ENCODE measurements at regions not wholly inside any gene's neighbourhood (a gene's known extent, or its start where the extent isn't known, plus 50 kb on each side); places are given as distances from the start of the nearest gene placed in this dataset.

DNA sequence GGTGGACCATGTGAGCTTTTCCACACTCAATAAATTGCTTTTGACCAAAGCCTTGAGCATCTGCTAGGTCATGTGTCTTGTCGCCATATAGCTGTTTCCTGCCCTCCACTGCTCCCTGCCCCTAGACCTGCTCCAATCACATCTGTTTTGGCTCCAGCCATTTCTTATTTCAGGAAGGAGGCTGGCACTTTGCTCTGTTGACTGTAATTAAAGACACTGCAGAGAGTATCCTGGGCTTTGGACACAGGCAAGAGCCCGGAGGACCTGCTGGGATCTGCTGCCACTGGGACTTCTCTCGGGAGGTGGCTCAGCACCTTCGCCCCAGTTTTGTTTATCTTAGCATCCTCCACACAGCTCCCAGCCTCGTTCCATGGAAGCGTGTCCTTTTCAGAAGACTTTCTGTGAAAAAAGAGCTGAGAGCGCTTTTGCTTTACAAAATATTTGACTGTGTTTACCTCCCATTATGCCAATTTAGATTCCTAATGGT is 153.2 kb downstream of the MED10 start:
- no peak for FAIRE-seq
- CTCF ChIA-PET (ENCODE audit: partially characterized antibody) = interaction anchor here (0.6 kb wide), 2 partner anchors 14 to 49 kb away, joined by 3 read pairs; no protein-coding TSS in a partner anchor
- Histone ChIP-seq H3K36me3 (ENCODE audit: control insufficient read depth in 2 of 4, insufficient read depth in 4 of 4, low read length in 3 of 4) (no peaks in the 10 kb centered on the region), H4K8ac (ENCODE audit: extremely low read depth, insufficient read depth, low read length) (no peak overlapping the region), H3K56ac (replicated peaks; ENCODE audit: insufficient read length, low read depth, low read length) (no peak overlapping the region), H3K18ac (ENCODE audit: extremely low read depth, low read length) (no peak overlapping the region), H3K23ac (ENCODE audit: insufficient read length) (no peak overlapping the region), H3K4me2 (ENCODE audit: insufficient read depth in 1 of 2, low read depth in 2 of 2, low read length in 2 of 2) (no peak overlapping the region), H3K4me3 (ENCODE audit: extremely low read depth in 1 of 4, insufficient read depth in 2 of 4, low read depth in 3 of 4, low read length in 4 of 4) (no peak overlapping the region), H4K20me1 (replicated peaks in 1 of 2; ENCODE audit: control insufficient read depth in 1 of 2, insufficient read depth in 2 of 2, low read length in 2 of 2) (no peaks in the 10 kb centered on the region), H2AFZ (ENCODE audit: low read length) (no peak overlapping the region), H2BK5ac (ENCODE audit: low read depth, low read length) (no peak overlapping the region), H2BK12ac (ENCODE audit: low read depth, low read length) (no peak overlapping the region), H3K27me3 (replicated peaks in 1 of 4; ENCODE audit: control insufficient read depth in 3 of 4, extremely low read depth in 1 of 4, insufficient read depth in 3 of 4, low read length in 3 of 4) (no peaks in the 10 kb centered on the region), H3K9me3 (ENCODE audit: insufficient read depth in 2 of 2, low read depth in 1 of 2, low read length in 1 of 2) (0 out of 4 replicates have a peak, but pooled peaks cover 2 to 3% of the 10 kb centered on the region in 2 experiments), H3K23me2 (ENCODE audit: low read depth, low read length) (no peaks in the 10 kb centered on the region), H3K14ac (ENCODE audit: insufficient read length) (no peak overlapping the region), H4K91ac (replicated peaks; ENCODE audit: insufficient read length, low read length) (no peak overlapping the region), H3K4me1 (replicated peaks in 1 of 4; ENCODE audit: control insufficient read depth in 3 of 4, insufficient read depth in 4 of 4, low read length in 3 of 4) (no peaks in the 10 kb centered on the region; a peak in 1 of 7 replicates), H2BK15ac (ENCODE audit: low read length) (no peak overlapping the region), H2BK120ac (replicated peaks; ENCODE audit: low read depth, low read length) (no peak overlapping the region), H4K5ac (ENCODE audit: insufficient read length, low read depth, low read length) (no peak overlapping the region), H3K9ac (replicated peaks in 1 of 4; ENCODE audit: extremely low read depth in 1 of 4, low read depth in 3 of 4, low read length in 3 of 4) (no peak overlapping the region), H2AK5ac (ENCODE audit: low read depth, low read length) (no peak overlapping the region), H3K79me1 (ENCODE audit: low read depth, low read length) (no peaks in the 10 kb centered on the region), H3K4ac (replicated peaks; ENCODE audit: insufficient read length, low read depth, low read length) (no peak overlapping the region), H3K27ac (ENCODE audit: low read depth, low read length) (no peak overlapping the region), H2BK20ac (ENCODE audit: low read length) (no peak overlapping the region), H3K79me2 (ENCODE audit: control insufficient read depth in 1 of 2, insufficient read depth in 2 of 2, low read length in 2 of 2) (no peaks in the 10 kb centered on the region)
- DNase-seq (ENCODE audit: low read depth in 1 of 2, low spot score in 2 of 2) = no peak
- TF ChIP-seq USF2 (IDR thresholded peaks at IDR 0.05; ENCODE audit: low read length) = no peak
- TF ChIP-seq EZH2 (IDR thresholded peaks at IDR 0.05; ENCODE audit: low read depth, low read length, severe bottlenecking) = no peak
- no peak for TF ChIP-seq TAF1 (IDR thresholded peaks at IDR 0.05; ENCODE audit: low read depth, low read length)
- TF ChIP-seq TBP (IDR thresholded peaks at IDR 0.05; ENCODE audit: low read depth, low read length) = no peak
- TF ChIP-seq CBX8 (IDR thresholded peaks at IDR 0.05; ENCODE audit: borderline replicate concordance, low read depth, low read length) = no peak
- no peak for TF ChIP-seq SP4 (IDR thresholded peaks at IDR 0.05; ENCODE audit: low read length)
- no peak for TF ChIP-seq RBBP5 (IDR thresholded peaks at IDR 0.05; ENCODE audit: borderline replicate concordance, low read depth, low read length)
- no peak for TF ChIP-seq GABPA (IDR thresholded peaks at IDR 0.05; ENCODE audit: borderline replicate concordance, insufficient read depth, low read length)
- TF ChIP-seq POLR2AphosphoS5 (IDR thresholded peaks at IDR 0.05; ENCODE audit: low read depth, low read length) = no peak
- TF ChIP-seq SUZ12 (IDR thresholded peaks at IDR 0.05; ENCODE audit: low read length) = no peak
- no peak for TF ChIP-seq BCL11A (IDR thresholded peaks at IDR 0.05; ENCODE audit: low read depth in 2 of 2, low read length in 2 of 2)
- TF ChIP-seq EP300 (IDR thresholded peaks at IDR 0.05; ENCODE audit: borderline replicate concordance in 1 of 2, low read depth in 2 of 2, low read length in 2 of 2) = no peak
- TF ChIP-seq HDAC6 (IDR thresholded peaks at IDR 0.05; ENCODE audit: low read depth, low read length) = no peak
- POLR2A ChIA-PET (ENCODE audit: partially characterized antibody) = no interaction called here
- WGBS, 2 experiments (ENCODE audit: extremely low coverage in 1 of 2, insufficient coverage in 1 of 2, insufficient read length in 1 of 2, insufficient replicate concordance in 2 of 2, low coverage in 1 of 2, low lambda C conversion rate in 2 of 2, missing lambda C conversion rate in 1 of 2) = 95% methylated on average over 7 of the region's 7 CpGs; no CpG with 5 or more reads in 1 of the 2 experiments

Measured in H1 (cell line).